ENCODE measurements at regions not wholly inside any gene's neighbourhood (a gene's known extent, or its start where the extent isn't known, plus 50 kb on each side); places are given as distances from the start of the nearest gene placed in this dataset.

DNA sequence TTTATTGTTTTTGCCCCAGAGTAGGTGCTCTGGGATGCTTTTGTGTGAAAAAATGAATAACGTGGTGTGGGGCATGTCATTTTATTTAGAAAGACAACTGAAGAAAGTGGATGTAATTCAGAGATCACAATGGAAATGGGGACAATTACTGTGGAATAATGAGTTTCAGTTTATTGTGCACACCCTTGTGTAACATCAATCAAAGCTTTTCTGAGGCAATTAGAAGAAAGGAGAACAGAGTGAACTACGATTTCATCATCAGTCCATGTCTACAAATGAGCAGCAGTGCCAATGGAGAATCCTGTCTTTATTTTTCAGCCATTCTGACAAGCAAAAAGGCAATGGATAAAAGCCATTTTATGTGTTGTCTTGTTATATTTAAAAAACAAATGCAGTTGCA is 339.2 kb downstream of the TMA16 start:
- H3K27ac ChIP-seq (ENCODE audit: low read depth, low read length) = no peak overlapping the region
- Mint-ChIP-seq H3K4me3 (no peak overlapping the region), H3K27ac (no peak overlapping the region), H3K36me3 (ENCODE audit: low read depth) (no peaks in the 10 kb centered on the region), H3K9me3 (no peaks in the 10 kb centered on the region), H3K4me1 (no peaks in the 10 kb centered on the region), H3K27me3 (ENCODE audit: insufficient read depth) (no peaks in the 10 kb centered on the region)
- no peaks in the 10 kb centered on the region for H3K27me3 ChIP-seq (ENCODE audit: control insufficient read depth, insufficient read depth, low read length, poor library complexity, severe bottlenecking)
- 79 to 85% methylated on average over 2 of the region's 2 CpGs for WGBS, 2 experiments (ENCODE audit: insufficient coverage in 1 of 2, insufficient read length in 1 of 2)
- DNase-seq = no peak
- no peaks in the 10 kb centered on the region for H3K4me1 ChIP-seq (ENCODE audit: control insufficient read depth, insufficient read depth, low read length)
- H3K9ac ChIP-seq (ENCODE audit: extremely low read depth, low read length, poor library complexity, severe bottlenecking) = no peak overlapping the region
- TF ChIP-seq, protein P1, sequence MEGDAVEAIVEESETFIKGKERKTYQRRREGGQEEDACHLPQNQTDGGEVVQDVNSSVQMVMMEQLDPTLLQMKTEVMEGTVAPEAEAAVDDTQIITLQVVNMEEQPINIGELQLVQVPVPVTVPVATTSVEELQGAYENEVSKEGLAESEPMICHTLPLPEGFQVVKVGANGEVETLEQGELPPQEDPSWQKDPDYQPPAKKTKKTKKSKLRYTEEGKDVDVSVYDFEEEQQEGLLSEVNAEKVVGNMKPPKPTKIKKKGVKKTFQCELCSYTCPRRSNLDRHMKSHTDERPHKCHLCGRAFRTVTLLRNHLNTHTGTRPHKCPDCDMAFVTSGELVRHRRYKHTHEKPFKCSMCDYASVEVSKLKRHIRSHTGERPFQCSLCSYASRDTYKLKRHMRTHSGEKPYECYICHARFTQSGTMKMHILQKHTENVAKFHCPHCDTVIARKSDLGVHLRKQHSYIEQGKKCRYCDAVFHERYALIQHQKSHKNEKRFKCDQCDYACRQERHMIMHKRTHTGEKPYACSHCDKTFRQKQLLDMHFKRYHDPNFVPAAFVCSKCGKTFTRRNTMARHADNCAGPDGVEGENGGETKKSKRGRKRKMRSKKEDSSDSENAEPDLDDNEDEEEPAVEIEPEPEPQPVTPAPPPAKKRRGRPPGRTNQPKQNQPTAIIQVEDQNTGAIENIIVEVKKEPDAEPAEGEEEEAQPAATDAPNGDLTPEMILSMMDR (conservative IDR thresholded peaks at IDR 0.05) = no peak
- no peaks in the 10 kb centered on the region for H3K9me3 ChIP-seq (ENCODE audit: control insufficient read depth, low read length)
- no peak overlapping the region for H3K4me3 ChIP-seq (ENCODE audit: low read length)
- no peaks in the 10 kb centered on the region for H3K36me3 ChIP-seq (ENCODE audit: control insufficient read depth, insufficient read depth, low read length)

DNA sequence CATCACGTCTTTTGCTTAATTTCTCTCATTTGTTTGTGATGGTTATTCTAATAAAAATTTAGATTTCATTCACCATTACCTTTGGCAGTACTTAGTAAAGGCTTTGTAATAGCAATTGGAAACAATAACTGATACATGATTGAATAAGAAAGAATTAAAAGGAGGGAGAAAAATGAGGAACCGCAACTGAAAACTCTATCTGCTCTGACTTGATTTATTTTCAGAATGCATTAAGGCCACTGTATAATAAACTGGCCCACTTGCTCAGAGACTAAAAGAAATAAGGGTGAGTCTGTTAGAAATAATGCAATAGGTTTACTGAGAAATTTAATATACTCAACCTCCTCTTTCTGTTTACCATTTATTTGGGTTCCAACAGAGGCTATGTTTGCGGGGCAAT is 351.5 kb downstream of the TMA16 start:
- TF ChIP-seq, protein P1 (conservative IDR thresholded peaks at IDR 0.05) = no peak
- DNase-seq = no peak
- Mint-ChIP-seq H3K27ac (no peak overlapping the region), H3K9me3 (no peaks in the 10 kb centered on the region), H3K27me3 (ENCODE audit: insufficient read depth) (no peaks in the 10 kb centered on the region), H3K36me3 (ENCODE audit: low read depth) (no peaks in the 10 kb centered on the region), H3K4me3 (no peak overlapping the region), H3K4me1 (no peaks in the 10 kb centered on the region)
- Histone ChIP-seq H3K27me3 (ENCODE audit: control insufficient read depth, insufficient read depth, low read length, poor library complexity, severe bottlenecking) (no peaks in the 10 kb centered on the region), H3K4me3 (ENCODE audit: low read length) (no peak overlapping the region), H3K9me3 (ENCODE audit: control insufficient read depth, low read length) (no peaks in the 10 kb centered on the region), H3K4me1 (ENCODE audit: control insufficient read depth, insufficient read depth, low read length) (no peaks in the 10 kb centered on the region), H3K27ac (ENCODE audit: low read depth, low read length) (no peak overlapping the region), H3K9ac (ENCODE audit: extremely low read depth, low read length, poor library complexity, severe bottlenecking) (no peak overlapping the region), H3K36me3 (ENCODE audit: control insufficient read depth, insufficient read depth, low read length) (no peaks in the 10 kb centered on the region)
- 91 to 100% methylated on average over 1 to 2 of the region's 3 CpGs for WGBS, 2 experiments (ENCODE audit: insufficient coverage in 1 of 2, insufficient read length in 1 of 2)

DNA sequence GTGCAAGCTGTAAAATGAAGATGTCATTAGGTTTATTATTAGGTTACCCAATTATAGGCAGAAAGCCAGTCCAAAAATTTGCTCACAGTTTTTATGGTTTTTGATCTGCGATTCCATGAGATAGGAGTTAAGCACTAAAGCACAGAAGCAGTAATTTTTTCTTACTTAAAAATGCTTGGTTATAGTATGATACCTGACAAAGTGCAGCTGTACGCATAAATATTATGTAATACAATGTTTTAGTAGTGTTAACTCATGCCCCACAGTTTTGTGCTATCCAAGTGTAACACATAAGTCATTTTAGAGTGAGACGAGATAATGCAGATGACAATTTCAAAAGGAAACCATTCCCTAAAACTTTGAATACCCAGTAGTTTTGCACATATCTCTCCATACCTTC is 357.8 kb downstream of the TMA16 start:
- no peak overlapping the region for H3K27ac Mint-ChIP-seq
- no peaks in the 10 kb centered on the region for H3K27me3 Mint-ChIP-seq (ENCODE audit: insufficient read depth)
- TF ChIP-seq, protein P1 (conservative IDR thresholded peaks at IDR 0.05) = no peak
- H3K36me3 ChIP-seq (ENCODE audit: control insufficient read depth, insufficient read depth, low read length) = no peaks in the 10 kb centered on the region
- no peak overlapping the region for H3K27ac ChIP-seq (ENCODE audit: low read depth, low read length)
- H3K9ac ChIP-seq (ENCODE audit: extremely low read depth, low read length, poor library complexity, severe bottlenecking) = no peak overlapping the region
- 86 to 100% methylated on average over 2 to 3 of the region's 3 CpGs for WGBS, 2 experiments (ENCODE audit: insufficient coverage in 1 of 2, insufficient read length in 1 of 2)
- H3K4me1 ChIP-seq (ENCODE audit: control insufficient read depth, insufficient read depth, low read length) = no peaks in the 10 kb centered on the region
- H3K4me3 ChIP-seq (ENCODE audit: low read length) = no peak overlapping the region
- H3K4me3 Mint-ChIP-seq = no peak overlapping the region
- no peaks in the 10 kb centered on the region for H3K36me3 Mint-ChIP-seq (ENCODE audit: low read depth)
- no peaks in the 10 kb centered on the region for H3K9me3 Mint-ChIP-seq
- H3K4me1 Mint-ChIP-seq = no peaks in the 10 kb centered on the region
- no peak for DNase-seq
- no peaks in the 10 kb centered on the region for H3K27me3 ChIP-seq (ENCODE audit: control insufficient read depth, insufficient read depth, low read length, poor library complexity, severe bottlenecking)
- H3K9me3 ChIP-seq (ENCODE audit: control insufficient read depth, low read length) = no peaks in the 10 kb centered on the region
